Stimulated activated CD4-positive, alpha-beta T cell treated with anti-CD3 and anti-CD28 coated beads, Interleukin-12 subunit alpha, Interleukin-12 subunit beta, amount 100 ng/mL, for 48 hours (primary cell): ENCODE measurements at regions not wholly inside any gene's neighbourhood (a gene's known extent, or its start where the extent isn't known, plus 50 kb on each side); places are given as distances from the start of the nearest gene placed in this dataset.
"Not testable (repeated sequence)": the region's sequence is repeated elsewhere in the genome, so short reads cannot be mapped to it uniquely, and the experiment has no call there.

Source experiments
- DNase-seq, 3 donors: peaks; one replicate each; pipeline ENCODE4 v3.0.0-alpha.2; 2020; ENCODE audit warnings: low read depth in 2 of 3, low spot score in 1 of 3

GRCh38 chr6:137610702-137611101, 116.5 kb upstream of the OLIG3 start:
- DNase-seq: no peak

- DNase-seq: no peak
These were observed 129.1 kb upstream of the OLIG3 start for GRCh38 chr6:137623293-137623692.

GRCh38 chr6:137625100-137625661, 131.0 kb upstream of the OLIG3 start:
- DNase-seq: no peak

GRCh38 chr6:137625808-137626207, 131.6 kb upstream of the OLIG3 start:
- DNase-seq: no peak

- no peak for DNase-seq
These were observed 136.5 kb upstream of the OLIG3 start for GRCh38 chr6:137630666-137631065.

GRCh38 chr6:137631323-137631722, 137.1 kb upstream of the OLIG3 start:
- DNase-seq: no peak

- not testable (repeated sequence) for DNase-seq
These were observed 140.0 kb upstream of the OLIG3 start for GRCh38 chr6:137634177-137634576.

- DNase-seq: no peak
These were observed 142.9 kb upstream of the OLIG3 start for GRCh38 chr6:137637121-137637520.

GRCh38 chr6:137638926-137639706, 144.9 kb upstream of the OLIG3 start:
- DNase-seq: no peak

GRCh38 chr6:137640086-137640485, 145.9 kb upstream of the OLIG3 start:
- DNase-seq: no peak

- peak; percentile 27 to 47 (median 39) for DNase-seq
These were observed 147.4 kb upstream of the OLIG3 start for GRCh38 chr6:137641474-137642077.

- DNase-seq: not testable (repeated sequence)
These were observed 149.0 kb upstream of the OLIG3 start for GRCh38 chr6:137643210-137643609.

- not testable (repeated sequence) for DNase-seq
These were observed 149.4 kb upstream of the OLIG3 start for GRCh38 chr6:137643644-137644043.

- DNase-seq: no peak
These were observed 151.7 kb upstream of the OLIG3 start for GRCh38 chr6:137645850-137646249.

GRCh38 chr6:137646484-137646883, 152.3 kb upstream of the OLIG3 start:
- DNase-seq: no peak

- DNase-seq: no peak
These were observed 153.7 kb upstream of the OLIG3 start for GRCh38 chr6:137647762-137648447.

- DNase-seq: no peak
These were observed 156.5 kb upstream of the OLIG3 start for GRCh38 chr6:137650720-137651119.

GRCh38 chr6:137651178-137651577, 157.0 kb upstream of the OLIG3 start:
- no peak for DNase-seq

- no peak for DNase-seq
These were observed 157.6 kb upstream of the OLIG3 start for GRCh38 chr6:137651591-137652335.

- DNase-seq: no peak
These were observed 158.9 kb upstream of the OLIG3 start for GRCh38 chr6:137652961-137653705.

GRCh38 chr6:137653706-137654059, 159.5 kb upstream of the OLIG3 start:
- no peak for DNase-seq
